Fibroblast of lung (primary cell): ENCODE measurements at regions not wholly inside any gene's neighbourhood (a gene's known extent, or its start where the extent isn't known, plus 50 kb on each side); places are given as distances from the start of the nearest gene placed in this dataset.

Experiments used
- EZH2 ChIP-seq: IDR thresholded peaks from 2 replicates; pipeline ENCODE4 v1.5.1; 2012; ENCODE audit warnings: low read length, control low read depth, mild to moderate bottlenecking; ENCODE audit errors: missing control alignments
- TF ChIP-seq, protein P1 (sequence below), 2 donors: IDR thresholded peaks in 1 of 2; conservative IDR thresholded peaks in 1 of 2; 1 replicate in 1 of 2; 2 replicates in 1 of 2; pipeline ENCODE4 v1.5.1; 2011 to 2012; ENCODE audit warnings: low read length in 2 of 2, control low read depth in 1 of 2, inconsistent platforms in 1 of 2, low read depth in 1 of 2, mild to moderate bottlenecking in 1 of 2

DNA sequence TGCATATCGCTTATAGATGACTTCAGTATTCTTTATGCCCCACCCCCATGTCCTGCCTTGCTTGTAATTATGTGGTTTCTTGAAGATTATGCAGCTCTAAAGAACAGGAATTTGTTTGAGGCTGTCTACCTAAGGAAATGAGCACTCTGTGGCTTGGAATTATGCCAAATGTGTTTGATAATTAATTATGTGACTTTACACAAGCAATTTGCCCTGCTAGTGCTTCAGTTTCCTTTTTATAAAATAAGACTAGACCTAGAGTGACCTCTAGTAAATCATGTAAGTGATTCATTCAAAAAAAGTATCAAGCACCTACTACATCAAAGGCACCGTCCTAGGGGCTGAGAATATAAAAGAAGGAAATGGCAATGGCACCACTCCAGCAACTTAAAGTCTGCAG is 491.5 kb upstream of the KIRREL3 start:
- TF ChIP-seq, protein P1, sequence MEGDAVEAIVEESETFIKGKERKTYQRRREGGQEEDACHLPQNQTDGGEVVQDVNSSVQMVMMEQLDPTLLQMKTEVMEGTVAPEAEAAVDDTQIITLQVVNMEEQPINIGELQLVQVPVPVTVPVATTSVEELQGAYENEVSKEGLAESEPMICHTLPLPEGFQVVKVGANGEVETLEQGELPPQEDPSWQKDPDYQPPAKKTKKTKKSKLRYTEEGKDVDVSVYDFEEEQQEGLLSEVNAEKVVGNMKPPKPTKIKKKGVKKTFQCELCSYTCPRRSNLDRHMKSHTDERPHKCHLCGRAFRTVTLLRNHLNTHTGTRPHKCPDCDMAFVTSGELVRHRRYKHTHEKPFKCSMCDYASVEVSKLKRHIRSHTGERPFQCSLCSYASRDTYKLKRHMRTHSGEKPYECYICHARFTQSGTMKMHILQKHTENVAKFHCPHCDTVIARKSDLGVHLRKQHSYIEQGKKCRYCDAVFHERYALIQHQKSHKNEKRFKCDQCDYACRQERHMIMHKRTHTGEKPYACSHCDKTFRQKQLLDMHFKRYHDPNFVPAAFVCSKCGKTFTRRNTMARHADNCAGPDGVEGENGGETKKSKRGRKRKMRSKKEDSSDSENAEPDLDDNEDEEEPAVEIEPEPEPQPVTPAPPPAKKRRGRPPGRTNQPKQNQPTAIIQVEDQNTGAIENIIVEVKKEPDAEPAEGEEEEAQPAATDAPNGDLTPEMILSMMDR (conservative IDR thresholded peaks at IDR 0.05 in 1 of 2, IDR thresholded peaks at IDR 0.05 in 1 of 2; ENCODE audit: low read depth in 1 of 2, low read length in 2 of 2): no peak
- TF ChIP-seq EZH2: no peak
